ENCODE measurements at regions not wholly inside any gene's neighbourhood (a gene's known extent, or its start where the extent isn't known, plus 50 kb on each side); places are given as distances from the start of the nearest gene placed in this dataset.

- Histone ChIP-seq H3K27ac (no peak overlapping the region), H3K4me3 (ENCODE audit: low read depth in 1 of 2, low read length in 1 of 2) (no peak overlapping the region), H3K27me3 (no peaks in the 10 kb centered on the region), H3K36me3 (no peaks in the 10 kb centered on the region), H3K4me1 (ENCODE audit: control insufficient read depth in 1 of 2, insufficient read depth in 1 of 2, low read depth in 1 of 2, low read length in 1 of 2) (no peaks in the 10 kb centered on the region), H3K9me3 (no peaks in the 10 kb centered on the region)
- TF ChIP-seq CTCF (IDR thresholded peaks at IDR 0.05), result no peak
Measured at GRCh38 chr12:94071258-94071657, 77.1 kb upstream of the PLXNC1 start.

- Histone ChIP-seq H3K4me1 (ENCODE audit: control insufficient read depth in 1 of 2, insufficient read depth in 1 of 2, low read depth in 1 of 2, low read length in 1 of 2) (no peaks in the 10 kb centered on the region), H3K27ac (no peak overlapping the region), H3K36me3 (no peaks in the 10 kb centered on the region), H3K9me3 (no peaks in the 10 kb centered on the region), H3K27me3 (no peaks in the 10 kb centered on the region), H3K4me3 (ENCODE audit: low read depth in 1 of 2, low read length in 1 of 2) (no peak overlapping the region)
- no peak for TF ChIP-seq CTCF (IDR thresholded peaks at IDR 0.05)
Measured at GRCh38 chr12:94073441-94074051, 74.8 kb upstream of the PLXNC1 start.

- Histone ChIP-seq H3K36me3 (no peaks in the 10 kb centered on the region), H3K27ac (no peak overlapping the region), H3K4me1 (ENCODE audit: control insufficient read depth in 1 of 2, insufficient read depth in 1 of 2, low read depth in 1 of 2, low read length in 1 of 2) (no peaks in the 10 kb centered on the region), H3K27me3 (no peaks in the 10 kb centered on the region), H3K9me3 (no peaks in the 10 kb centered on the region), H3K4me3 (ENCODE audit: low read depth in 1 of 2, low read length in 1 of 2) (no peak overlapping the region)
- TF ChIP-seq CTCF (IDR thresholded peaks at IDR 0.05), result no peak
Measured at GRCh38 chr12:94074216-94074979, 74.0 kb upstream of the PLXNC1 start.

GRCh38 chr12:94074980-94075629 is 73.3 kb upstream of the PLXNC1 start:
- Histone ChIP-seq H3K27ac (no peak overlapping the region), H3K4me1 (ENCODE audit: control insufficient read depth in 1 of 2, insufficient read depth in 1 of 2, low read depth in 1 of 2, low read length in 1 of 2) (no peaks in the 10 kb centered on the region), H3K4me3 (ENCODE audit: low read depth in 1 of 2, low read length in 1 of 2) (no peak overlapping the region), H3K27me3 (peaks cover 3% of the 10 kb centered on the region), H3K9me3 (no peaks in the 10 kb centered on the region), H3K36me3 (no peaks in the 10 kb centered on the region)
- no peak for TF ChIP-seq CTCF (IDR thresholded peaks at IDR 0.05)

GRCh38 chr12:94077209-94077608 is 71.2 kb upstream of the PLXNC1 start:
- H3K27ac ChIP-seq, result no peak overlapping the region
- no peaks in the 10 kb centered on the region for H3K4me1 ChIP-seq (ENCODE audit: control insufficient read depth in 1 of 2, insufficient read depth in 1 of 2, low read depth in 1 of 2, low read length in 1 of 2)
- H3K9me3 ChIP-seq, result no peaks in the 10 kb centered on the region
- H3K36me3 ChIP-seq, result no peaks in the 10 kb centered on the region
- no peak for TF ChIP-seq CTCF (IDR thresholded peaks at IDR 0.05)
- no peak overlapping the region for H3K4me3 ChIP-seq (ENCODE audit: low read depth in 1 of 2, low read length in 1 of 2)
- peaks cover 3% of the 10 kb centered on the region for H3K27me3 ChIP-seq

Measured in neutrophil (primary cell).